PC-9 (cell line): ENCODE measurements at regions not wholly inside any gene's neighbourhood (a gene's known extent, or its start where the extent isn't known, plus 50 kb on each side); places are given as distances from the start of the nearest gene placed in this dataset.
"Not testable (repeated sequence)": the region's sequence is repeated elsewhere in the genome, so short reads cannot be mapped to it uniquely, and the experiment has no call there.

Experiments
- BruUV-seq: library from RNA; stranded (reverse); fragments of 400-500 nt; replicated peaks from 2 replicates; lab custom pipeline; 2021; lab: Mats Ljungman, UMichigan
- CTCF ChIA-PET: fragments of 300-600 bp; sonication (Branson Sonifier 250); formaldehyde crosslinking; loops from one replicate; lab custom pipeline; 2022; ENCODE audit warnings: antibody characterized with exemption; lab: Charles Lee
- POLR2A ChIA-PET: fragments of 300-600 bp; sonication (Branson Sonifier 250); formaldehyde crosslinking; loops from one replicate; lab custom pipeline; 2022; ENCODE audit warnings: antibody characterized with exemption; ENCODE audit not compliant: unreplicated experiment; lab: Charles Lee
- DNase-seq, 2 experiments: peaks; one replicate each; pipeline versions ENCODE4 v3.0.0 to v3.0.0-alpha.2; 2015 to 2022; ENCODE audit warnings: mixed read lengths in 1 of 2
- H2AFZ ChIP-seq: fragments of 200-600 bp; sonication (generic); 2 replicates; pipeline ENCODE4 v1.8.1; 2017; ENCODE audit warnings: antibody characterized with exemption
- H3F3A ChIP-seq: fragments of 200-600 bp; sonication (generic); 2 replicates; pipeline ENCODE4 v1.8.1; 2017; ENCODE audit warnings: antibody characterized with exemption, mild to moderate bottlenecking, low read depth; ENCODE audit not compliant: insufficient read depth
- H3K27ac ChIP-seq: fragments of 200-600 bp; sonication (generic); 2 replicates; pipeline ENCODE4 v1.6.1; 2016; ENCODE audit warnings: mixed run types
- H3K27me3 ChIP-seq: fragments of 200-600 bp; sonication (generic); 2 replicates; pipeline ENCODE4 v1.6.1; 2016; ENCODE audit warnings: low read depth, mixed run types; ENCODE audit not compliant: insufficient read depth
- H3K36me3 ChIP-seq: fragments of 200-600 bp; sonication (generic); 2 replicates; pipeline ENCODE4 v1.6.1; 2016; ENCODE audit warnings: low read depth, mixed run types
- H3K4me1 ChIP-seq: fragments of 200-600 bp; sonication (generic); replicated peaks from 2 replicates; pipeline ENCODE4 v1.6.1; 2016; ENCODE audit warnings: mixed run types; ENCODE audit not compliant: insufficient read depth
- H3K4me2 ChIP-seq: fragments of 200-600 bp; sonication (generic); 2 replicates; pipeline ENCODE4 v1.6.1; 2017; ENCODE audit warnings: mixed run types
- H3K4me3 ChIP-seq: fragments of 200-600 bp; sonication (generic); 2 replicates; pipeline ENCODE4 v1.6.1; 2016; ENCODE audit warnings: mixed run types
- H3K79me2 ChIP-seq: fragments of 200-600 bp; sonication (generic); 2 replicates; pipeline ENCODE4 v1.6.1; 2017; ENCODE audit warnings: low read depth, mixed run types
- H3K9me2 ChIP-seq: fragments of 200-600 bp; sonication (generic); 2 replicates; pipeline ENCODE4 v1.8.1; 2017; ENCODE audit warnings: mild to moderate bottlenecking; ENCODE audit not compliant: insufficient read depth
- H3K9me3 ChIP-seq: fragments of 200-600 bp; sonication (generic); 2 replicates; pipeline ENCODE4 v1.8.1; 2016; ENCODE audit warnings: low read depth; ENCODE audit not compliant: insufficient read depth
- H4K20me1 ChIP-seq: fragments of 200-600 bp; sonication (generic); 2 replicates; pipeline ENCODE4 v1.8.1; 2017; ENCODE audit not compliant: insufficient read depth
- intact Hi-C: fragments of 100-400 bp; cut with micrococcal nuclease; formaldehyde crosslinking; loops from one replicate; pipeline ENCODE4 v1.10.0; 2022; ENCODE audit not compliant: unreplicated experiment

- H2AFZ ChIP-seq, H3K27me3 ChIP-seq, H3K36me3 ChIP-seq, H3K4me1 ChIP-seq, H3K4me3 ChIP-seq, H3K27ac ChIP-seq, BruUV-seq, H3K4me2 ChIP-seq, H3K9me3 ChIP-seq, DNase-seq, H3K9me2 ChIP-seq, intact Hi-C loops, H3K79me2 ChIP-seq, H3F3A ChIP-seq, POLR2A ChIA-PET, H4K20me1 ChIP-seq, CTCF ChIA-PET: not testable (repeated sequence)
These were observed 552.9 kb downstream of the RPIA start for GRCh38 chr2:89244407-89244806.

- intact Hi-C loops, H3K4me1 ChIP-seq, H3K79me2 ChIP-seq: not testable (repeated sequence)
These were observed 554.0 kb downstream of the RPIA start for GRCh38 chr2:89245478-89245877.

GRCh38 chr2:89246027-89246426 lies 554.6 kb downstream of the RPIA start:
- H3K27me3 ChIP-seq, H3K9me2 ChIP-seq, H3K27ac ChIP-seq, H2AFZ ChIP-seq, H3K4me1 ChIP-seq, intact Hi-C loops, H3F3A ChIP-seq, DNase-seq, H3K4me3 ChIP-seq, POLR2A ChIA-PET, H3K79me2 ChIP-seq, H3K9me3 ChIP-seq, BruUV-seq, H3K4me2 ChIP-seq, H3K36me3 ChIP-seq, CTCF ChIA-PET, H4K20me1 ChIP-seq: not testable (repeated sequence)

More at GRCh38 chr2:89245478-89245877, 554.0 kb downstream of the RPIA start:
- DNase-seq, H3K36me3 ChIP-seq, BruUV-seq, H4K20me1 ChIP-seq, H3K9me3 ChIP-seq, H3K27me3 ChIP-seq, H3F3A ChIP-seq, H3K4me2 ChIP-seq, POLR2A ChIA-PET, CTCF ChIA-PET, H3K27ac ChIP-seq, H3K9me2 ChIP-seq, H2AFZ ChIP-seq, H3K4me3 ChIP-seq: not testable (repeated sequence)

GRCh38 chr2:89246620-89247019 lies 555.1 kb downstream of the RPIA start:
- H2AFZ ChIP-seq, DNase-seq, H3K9me3 ChIP-seq, H3K9me2 ChIP-seq, H4K20me1 ChIP-seq, POLR2A ChIA-PET, H3K27ac ChIP-seq, H3K27me3 ChIP-seq, H3K4me2 ChIP-seq, H3K79me2 ChIP-seq, H3K4me3 ChIP-seq, H3K36me3 ChIP-seq, BruUV-seq, CTCF ChIA-PET, intact Hi-C loops, H3F3A ChIP-seq, H3K4me1 ChIP-seq: not testable (repeated sequence)

GRCh38 chr2:89255013-89255412 lies 563.5 kb downstream of the RPIA start:
- H3K4me2 ChIP-seq, H4K20me1 ChIP-seq, H2AFZ ChIP-seq, H3K9me3 ChIP-seq, BruUV-seq, H3K79me2 ChIP-seq, POLR2A ChIA-PET, intact Hi-C loops, H3K9me2 ChIP-seq, DNase-seq, CTCF ChIA-PET, H3K27me3 ChIP-seq, H3K4me1 ChIP-seq, H3F3A ChIP-seq, H3K36me3 ChIP-seq, H3K27ac ChIP-seq, H3K4me3 ChIP-seq: not testable (repeated sequence)

- H3K4me3 ChIP-seq, H3F3A ChIP-seq, H3K27ac ChIP-seq, CTCF ChIA-PET, H3K36me3 ChIP-seq, H3K9me3 ChIP-seq, H3K9me2 ChIP-seq, POLR2A ChIA-PET, H4K20me1 ChIP-seq, H3K4me2 ChIP-seq, DNase-seq, BruUV-seq, intact Hi-C loops, H3K27me3 ChIP-seq, H3K4me1 ChIP-seq, H3K79me2 ChIP-seq, H2AFZ ChIP-seq: not testable (repeated sequence)
These were observed 582.0 kb downstream of the RPIA start for GRCh38 chr2:89273443-89273842.

GRCh38 chr2:89280536-89280935 lies 589.1 kb downstream of the RPIA start:
- intact Hi-C loops, H3K4me3 ChIP-seq, H3K4me2 ChIP-seq, H3K79me2 ChIP-seq, DNase-seq, H3K36me3 ChIP-seq, BruUV-seq, H3K9me2 ChIP-seq, POLR2A ChIA-PET, H4K20me1 ChIP-seq, H3K27ac ChIP-seq, CTCF ChIA-PET, H3F3A ChIP-seq, H3K9me3 ChIP-seq, H2AFZ ChIP-seq, H3K27me3 ChIP-seq, H3K4me1 ChIP-seq: not testable (repeated sequence)
